DND-41 (cell line): ENCODE measurements at regions not wholly inside any gene's neighbourhood (a gene's known extent, or its start where the extent isn't known, plus 50 kb on each side); places are given as distances from the start of the nearest gene placed in this dataset.

Source experiments
- ATAC-seq: fragments of 200-7000 bp; cut with Tn5 transposase; 3 replicates; pipeline ENCODE4 v1.9.1; 2021; ENCODE audit warnings: low read depth; ENCODE audit not compliant: insufficient read depth
- DNase-seq: peaks from one replicate; pipeline ENCODE4 v3.0.0-alpha.2; 2020
- H2AFZ ChIP-seq: 2 replicates; pipeline ENCODE4 v1.6.0; 2012; ENCODE audit warnings: low read depth, low read length
- H3K27ac ChIP-seq: 2 replicates; pipeline ENCODE4 v1.5.1; 2012; ENCODE audit warnings: low read length, inconsistent platforms
- H3K27me3 ChIP-seq: fragments of 200-600 bp; sonication (generic); 2 replicates; pipeline ENCODE4 v1.6.0; 2012; ENCODE audit warnings: low read length, mild to moderate bottlenecking, inconsistent platforms; ENCODE audit not compliant: insufficient read depth, poor library complexity
- H3K36me3 ChIP-seq: 2 replicates; pipeline ENCODE4 v1.5.1; 2012; ENCODE audit warnings: low read length, inconsistent platforms; ENCODE audit not compliant: insufficient read depth
- H3K4me1 ChIP-seq: 2 replicates; pipeline ENCODE4 v1.5.1; 2012; ENCODE audit warnings: mild to moderate bottlenecking, low read length; ENCODE audit not compliant: insufficient read depth
- H3K4me2 ChIP-seq: 2 replicates; pipeline ENCODE4 v1.6.0; 2012; ENCODE audit warnings: mild to moderate bottlenecking, moderate library complexity, low read length, inconsistent platforms; ENCODE audit not compliant: insufficient read depth
- H3K4me3 ChIP-seq, 2 experiments: fragments of 200-600 bp in 1 of 2; shearing (Covaris generic) in 1 of 2; 2 replicates each; pipeline ENCODE4 v1.5.1; 2012 to 2016; ENCODE audit warnings: inconsistent platforms in 2 of 2, low read length in 2 of 2, mild to moderate bottlenecking in 2 of 2, low read depth in 1 of 2, moderate library complexity in 1 of 2
- H3K79me2 ChIP-seq: 2 replicates; pipeline ENCODE4 v1.6.0; 2012; ENCODE audit warnings: low read length, inconsistent platforms; ENCODE audit not compliant: insufficient read depth
- H3K9ac ChIP-seq: 2 replicates; pipeline ENCODE4 v1.6.0; 2012; ENCODE audit warnings: low read depth, mild to moderate bottlenecking, inconsistent platforms, low read length, moderate library complexity
- H3K9me3 ChIP-seq: 2 replicates; pipeline ENCODE4 v1.5.1; 2012; ENCODE audit warnings: low read length, moderate library complexity, mild to moderate bottlenecking, inconsistent platforms; ENCODE audit not compliant: insufficient read depth, severe bottlenecking
- H4K20me1 ChIP-seq: 2 replicates; pipeline ENCODE4 v1.6.0; 2012; ENCODE audit warnings: low read length; ENCODE audit not compliant: insufficient read depth
- CTCF ChIP-seq: IDR thresholded peaks from 2 replicates; pipeline ENCODE4 v1.5.1; 2012; ENCODE audit warnings: borderline replicate concordance, low read length, moderate library complexity, mild to moderate bottlenecking; ENCODE audit not compliant: poor library complexity, severe bottlenecking; ENCODE audit errors: extremely low read depth
- EZH2 ChIP-seq: IDR thresholded peaks from 3 replicates; pipeline ENCODE4 v1.6.1; 2012; ENCODE audit warnings: borderline replicate concordance, low read depth, mild to moderate bottlenecking, moderate library complexity, low read length, inconsistent platforms; ENCODE audit not compliant: severe bottlenecking

DNA sequence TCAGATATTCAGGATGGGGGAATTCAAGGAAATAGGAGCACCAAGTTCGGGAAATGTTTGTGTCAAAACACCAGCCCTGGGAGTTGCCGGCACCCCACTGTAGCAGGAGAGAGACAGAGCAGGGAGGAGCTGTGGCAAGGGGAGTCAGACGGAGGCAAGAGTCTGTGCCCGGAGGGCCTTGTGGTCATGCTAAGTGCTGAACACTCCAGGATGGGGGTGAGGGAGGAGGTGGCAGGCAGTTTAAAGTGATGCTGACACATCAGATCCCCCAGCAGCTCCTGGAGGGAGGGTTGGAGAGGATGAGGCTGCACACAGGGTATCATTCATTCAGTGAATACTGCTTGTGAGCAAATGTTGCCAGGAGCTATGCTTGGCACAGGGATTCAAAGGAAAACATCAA, 150.3 kb upstream of the ETV3 start:
- ATAC-seq = no peak
- H3K36me3 ChIP-seq = no peaks in the 10 kb centered on the region
- no peaks in the 10 kb centered on the region for H3K9me3 ChIP-seq
- no peaks in the 10 kb centered on the region for H4K20me1 ChIP-seq
- H3K9ac ChIP-seq = no peak overlapping the region
- peaks cover 15% of the 10 kb centered on the region for H3K27me3 ChIP-seq
- TF ChIP-seq CTCF = no peak
- no peak for TF ChIP-seq EZH2
- H3K4me3 ChIP-seq = no peak overlapping the region
- DNase-seq = no peak
- H3K4me2 ChIP-seq = no peak overlapping the region
- no peaks in the 10 kb centered on the region for H3K4me1 ChIP-seq
- no peak overlapping the region for H2AFZ ChIP-seq
- no peaks in the 10 kb centered on the region for H3K79me2 ChIP-seq
- no peak overlapping the region for H3K27ac ChIP-seq

DNA sequence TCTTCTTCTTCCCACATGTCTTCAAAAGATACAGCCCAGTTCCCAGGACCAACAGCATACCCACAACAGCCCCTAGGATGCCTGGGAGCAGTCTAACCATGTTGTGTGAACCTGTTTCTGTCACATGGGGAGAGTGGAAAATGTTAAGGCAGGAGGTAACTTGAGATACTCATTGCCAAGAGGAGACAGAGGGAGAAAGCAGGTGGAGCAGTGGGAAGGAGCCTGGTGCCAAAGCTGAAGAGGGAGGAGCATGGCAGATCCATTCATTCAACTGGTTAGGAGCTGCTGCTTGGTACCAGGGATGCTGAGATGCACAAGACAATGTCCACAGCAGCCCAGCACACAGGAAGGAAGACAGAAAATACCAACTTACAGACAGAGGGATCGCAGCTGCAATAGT, 149.8 kb upstream of the ETV3 start:
- ATAC-seq = no peak
- no peak for DNase-seq
- H2AFZ ChIP-seq = no peak overlapping the region
- no peaks in the 10 kb centered on the region for H4K20me1 ChIP-seq
- H3K4me1 ChIP-seq = no peaks in the 10 kb centered on the region
- H3K27ac ChIP-seq = no peak overlapping the region
- no peak overlapping the region for H3K9ac ChIP-seq
- TF ChIP-seq EZH2 (no peak), CTCF (no peak)
- H3K36me3 ChIP-seq = no peaks in the 10 kb centered on the region
- peaks cover 16% of the 10 kb centered on the region for H3K27me3 ChIP-seq
- H3K9me3 ChIP-seq = no peaks in the 10 kb centered on the region
- H3K4me2 ChIP-seq = no peak overlapping the region
- H3K4me3 ChIP-seq = no peak overlapping the region
- no peaks in the 10 kb centered on the region for H3K79me2 ChIP-seq

DNA sequence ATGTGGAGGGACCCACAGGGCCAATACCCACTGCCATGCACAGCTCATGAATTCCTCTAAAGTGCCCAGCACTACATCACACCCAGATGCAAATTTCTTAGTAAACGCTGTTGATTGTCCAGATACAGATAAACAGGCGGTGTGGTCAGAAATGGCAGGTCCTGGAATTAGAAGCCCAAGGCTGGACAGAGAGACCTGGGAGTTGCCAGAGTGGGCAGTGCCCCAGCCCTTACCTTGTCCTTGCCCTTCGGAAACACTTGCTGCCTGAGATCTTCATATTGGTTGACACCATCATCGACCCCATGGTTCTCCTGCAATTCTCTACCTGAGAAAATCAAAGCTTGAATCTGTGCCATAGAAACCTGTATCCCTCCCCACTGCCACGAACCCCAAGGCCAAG, 149.3 kb upstream of the ETV3 start:
- no peak overlapping the region for H2AFZ ChIP-seq
- H3K4me3 ChIP-seq = no peak overlapping the region
- H3K36me3 ChIP-seq = no peaks in the 10 kb centered on the region
- H3K4me1 ChIP-seq = no peaks in the 10 kb centered on the region
- ATAC-seq (no peak), DNase-seq (no peak)
- H3K79me2 ChIP-seq = no peaks in the 10 kb centered on the region
- no peaks in the 10 kb centered on the region for H4K20me1 ChIP-seq
- H3K27ac ChIP-seq = no peak overlapping the region
- no peaks in the 10 kb centered on the region for H3K9me3 ChIP-seq
- no peak overlapping the region for H3K9ac ChIP-seq
- H3K4me2 ChIP-seq = no peak overlapping the region
- H3K27me3 ChIP-seq = peaks cover 21% of the 10 kb centered on the region
- TF ChIP-seq EZH2 = no peak
- TF ChIP-seq CTCF = no peak

DNA sequence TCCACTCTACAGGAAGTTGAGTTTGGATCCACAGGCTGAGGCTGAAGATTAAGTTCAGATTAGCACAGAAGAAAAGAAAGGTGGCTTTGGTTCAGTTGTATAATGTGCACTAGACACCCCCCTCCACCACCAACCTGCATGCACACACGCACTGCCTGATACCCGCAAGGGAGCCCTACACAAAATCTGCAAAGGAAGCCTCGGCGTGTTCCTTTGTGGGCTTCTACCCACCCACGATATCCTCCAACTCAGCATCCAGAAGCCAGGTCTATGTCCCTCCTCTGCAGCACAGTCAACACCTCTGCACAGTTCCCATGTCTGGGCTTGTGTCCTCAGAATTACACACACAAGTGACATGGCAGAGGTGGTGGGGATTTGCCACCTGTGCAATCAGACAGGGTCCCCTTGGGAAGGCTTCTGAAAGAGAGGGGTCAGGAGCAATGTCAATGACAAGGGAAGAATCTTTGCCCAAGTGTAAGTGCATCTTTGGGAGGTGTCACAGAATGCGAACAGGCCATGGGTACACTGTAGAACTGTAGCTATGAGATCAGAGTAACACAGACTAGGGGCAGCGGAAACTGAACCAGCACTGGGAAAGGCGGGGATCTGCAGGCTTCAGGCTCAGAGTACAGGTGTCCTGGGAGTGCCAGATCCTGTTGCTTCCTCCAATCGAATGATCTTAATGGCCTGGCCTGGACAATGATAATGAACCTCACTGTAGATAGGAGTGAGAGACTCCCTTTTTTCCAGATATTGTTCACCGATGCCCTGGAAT, 148.6 kb upstream of the ETV3 start:
- ATAC-seq = no peak
- Histone ChIP-seq H3K9me3 (no peaks in the 10 kb centered on the region), H2AFZ (no peak overlapping the region), H3K79me2 (no peaks in the 10 kb centered on the region), H3K4me2 (no peak overlapping the region), H3K36me3 (no peaks in the 10 kb centered on the region), H3K4me3 (no peak overlapping the region), H3K9ac (no peak overlapping the region), H3K4me1 (no peaks in the 10 kb centered on the region), H4K20me1 (no peaks in the 10 kb centered on the region), H3K27me3 (peaks cover 25% of the 10 kb centered on the region), H3K27ac (no peak overlapping the region)
- no peak for DNase-seq
- TF ChIP-seq EZH2 = no peak
- TF ChIP-seq CTCF = no peak
